GM12872 (cell line): ENCODE measurements at regions not wholly inside any gene's neighbourhood (a gene's known extent, or its start where the extent isn't known, plus 50 kb on each side); places are given as distances from the start of the nearest gene placed in this dataset.

ENCODE experiments used
- CTCF ChIP-seq: IDR thresholded peaks from 3 replicates; pipeline ENCODE4 v1.5.1; 2011; ENCODE audit warnings: low read depth, mild to moderate bottlenecking, low read length, moderate library complexity; ENCODE audit not compliant: insufficient read depth

GRCh38 chr15:72889545-72889944, 106.0 kb upstream of the ADPGK start:
- no peak for TF ChIP-seq CTCF

GRCh38 chr15:72888811-72889210, 105.3 kb upstream of the ADPGK start:
- no peak for TF ChIP-seq CTCF

- TF ChIP-seq CTCF: no peak
These were observed 104.7 kb upstream of the ADPGK start for GRCh38 chr15:72888211-72888610.

GRCh38 chr15:72887376-72887775, 103.8 kb upstream of the ADPGK start:
- TF ChIP-seq CTCF: no peak

- TF ChIP-seq CTCF: no peak
These were observed 100.8 kb upstream of the ADPGK start for GRCh38 chr15:72884311-72884710.

GRCh38 chr15:72873379-72874233, 90.0 kb upstream of the ADPGK start:
- no peak for TF ChIP-seq CTCF

GRCh38 chr15:72872066-72872845, 88.7 kb upstream of the ADPGK start:
- TF ChIP-seq CTCF: no peak
